ENCODE measurements at regions not wholly inside any gene's neighbourhood (a gene's known extent, or its start where the extent isn't known, plus 50 kb on each side); places are given as distances from the start of the nearest gene placed in this dataset.
"Not testable (repeated sequence)": the region's sequence is repeated elsewhere in the genome, so short reads cannot be mapped to it uniquely, and the experiment has no call there.

- Histone ChIP-seq H3K9me3 (no peaks in the 10 kb centered on the region), H3K27ac (no peak overlapping the region), H3K36me3 (no peaks in the 10 kb centered on the region), H3K4me3 (replicated peaks in 1 of 3) (no peak overlapping the region), H3K27me3 (no peaks in the 10 kb centered on the region), H3K4me1 (no peaks in the 10 kb centered on the region)
- no peak for DNase-seq
- WGBS, 2 donors = 82 to 89% methylated on average over 5 of the region's 5 CpGs
- intact Hi-C loops (cut with DNase I) = no loop called here
- TF ChIP-seq, protein P1, sequence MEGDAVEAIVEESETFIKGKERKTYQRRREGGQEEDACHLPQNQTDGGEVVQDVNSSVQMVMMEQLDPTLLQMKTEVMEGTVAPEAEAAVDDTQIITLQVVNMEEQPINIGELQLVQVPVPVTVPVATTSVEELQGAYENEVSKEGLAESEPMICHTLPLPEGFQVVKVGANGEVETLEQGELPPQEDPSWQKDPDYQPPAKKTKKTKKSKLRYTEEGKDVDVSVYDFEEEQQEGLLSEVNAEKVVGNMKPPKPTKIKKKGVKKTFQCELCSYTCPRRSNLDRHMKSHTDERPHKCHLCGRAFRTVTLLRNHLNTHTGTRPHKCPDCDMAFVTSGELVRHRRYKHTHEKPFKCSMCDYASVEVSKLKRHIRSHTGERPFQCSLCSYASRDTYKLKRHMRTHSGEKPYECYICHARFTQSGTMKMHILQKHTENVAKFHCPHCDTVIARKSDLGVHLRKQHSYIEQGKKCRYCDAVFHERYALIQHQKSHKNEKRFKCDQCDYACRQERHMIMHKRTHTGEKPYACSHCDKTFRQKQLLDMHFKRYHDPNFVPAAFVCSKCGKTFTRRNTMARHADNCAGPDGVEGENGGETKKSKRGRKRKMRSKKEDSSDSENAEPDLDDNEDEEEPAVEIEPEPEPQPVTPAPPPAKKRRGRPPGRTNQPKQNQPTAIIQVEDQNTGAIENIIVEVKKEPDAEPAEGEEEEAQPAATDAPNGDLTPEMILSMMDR (IDR thresholded peaks at IDR 0.05) = no peak
- TF ChIP-seq POLR2A (IDR thresholded peaks at IDR 0.05) = no peak
Observed at GRCh38 chr11:87719326-87720073, 455.7 kb downstream of the RAB38 start.

DNA sequence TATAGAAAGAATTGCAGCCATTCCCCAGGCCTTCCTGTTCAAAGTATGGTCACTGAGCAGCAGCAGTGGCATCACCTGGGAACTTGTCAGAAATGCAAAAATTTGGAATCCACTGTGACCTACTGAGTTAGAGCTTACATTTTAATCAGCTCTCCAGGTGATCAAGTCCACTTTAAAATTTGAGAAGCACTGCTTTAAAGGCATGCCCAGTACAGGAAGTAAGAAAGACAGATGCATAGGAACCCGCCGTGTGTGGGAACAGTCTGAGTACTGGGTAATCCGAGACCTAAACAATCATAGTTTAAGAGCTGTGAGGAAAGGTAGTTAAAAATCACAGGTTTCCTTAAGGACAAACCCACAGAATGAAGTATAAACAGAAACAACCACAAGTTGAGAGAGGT lies 462.4 kb downstream of the RAB38 start:
- Histone ChIP-seq H3K9me3 (no peaks in the 10 kb centered on the region), H3K4me3 (replicated peaks in 1 of 3) (no peak overlapping the region), H3K27me3 (no peaks in the 10 kb centered on the region), H3K36me3 (no peaks in the 10 kb centered on the region), H3K4me1 (no peaks in the 10 kb centered on the region), H3K27ac (no peak overlapping the region)
- DNase-seq = no peak
- WGBS, 2 donors = 33% methylated on average over 3 of the region's 3 CpGs
- TF ChIP-seq, protein P1 (IDR thresholded peaks at IDR 0.05) = no peak
- no peak for TF ChIP-seq POLR2A (IDR thresholded peaks at IDR 0.05)
- intact Hi-C loops (cut with DNase I) = no loop called here

DNA sequence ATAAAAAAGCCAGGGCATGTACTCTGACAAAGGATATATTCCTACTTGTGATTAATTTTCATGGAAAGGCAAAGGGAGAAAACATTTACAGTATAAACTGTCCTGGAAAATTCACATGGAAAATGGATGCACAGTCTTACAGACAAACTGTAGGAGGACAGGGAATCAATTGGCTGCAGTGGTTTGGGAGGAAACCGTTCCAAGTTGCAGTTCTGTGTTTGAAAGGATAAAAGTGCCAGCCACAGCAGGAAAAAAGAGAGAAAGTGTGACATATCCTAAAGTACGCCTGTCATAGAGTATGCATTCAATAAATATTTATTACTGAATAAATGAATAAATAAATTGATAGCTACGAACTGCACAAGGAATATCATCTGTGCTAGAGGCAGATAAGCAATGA lies 462.9 kb downstream of the RAB38 start:
- no peak overlapping the region for H3K4me3 ChIP-seq (replicated peaks in 1 of 3)
- no peak for TF ChIP-seq POLR2A (IDR thresholded peaks at IDR 0.05)
- TF ChIP-seq, protein P1 (IDR thresholded peaks at IDR 0.05) = no peak

GRCh38 chr11:87703589-87703988 lies 471.7 kb downstream of the RAB38 start:
- H3K27me3 ChIP-seq; H3K4me1 ChIP-seq; H3K36me3 ChIP-seq; H3K27ac ChIP-seq; H3K9me3 ChIP-seq; intact Hi-C loops (cut with DNase I); H3K4me3 ChIP-seq (replicated peaks in 1 of 3); DNase-seq: not testable (repeated sequence)
- WGBS, 2 donors = 84 to 86% methylated on average over 12 of the region's 12 CpGs

More for the DNA sequence above, 462.9 kb downstream of the RAB38 start:
- no peak overlapping the region for H3K27ac ChIP-seq
- no peaks in the 10 kb centered on the region for H3K9me3 ChIP-seq
- H3K27me3 ChIP-seq = no peaks in the 10 kb centered on the region
- intact Hi-C loops (cut with DNase I) = no loop called here
- H3K4me1 ChIP-seq = no peaks in the 10 kb centered on the region
- H3K36me3 ChIP-seq = no peaks in the 10 kb centered on the region
- WGBS, 2 donors = 52 to 56% methylated on average over 3 of the region's 3 CpGs
- no peak for DNase-seq

DNA sequence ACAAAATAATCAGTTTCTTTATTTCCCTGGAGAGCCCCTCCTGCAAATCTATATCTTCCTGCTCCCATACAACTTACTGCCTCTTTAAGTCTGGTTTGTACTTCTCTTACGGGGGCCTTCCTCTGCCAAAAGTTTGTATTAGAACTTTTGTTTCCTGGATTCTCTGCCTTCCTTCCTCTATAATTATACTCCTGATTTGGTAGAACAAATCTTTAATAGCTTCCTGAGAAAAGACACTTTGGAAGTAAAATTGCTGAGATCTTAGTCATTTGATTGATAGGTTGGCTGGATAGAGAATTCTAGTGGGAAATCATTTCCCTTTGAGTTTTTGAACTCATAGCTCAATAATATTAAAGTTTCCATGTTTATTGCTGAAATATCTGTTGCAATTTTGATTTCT lies 499.2 kb downstream of the RAB38 start:
- Histone ChIP-seq H3K27ac (no peak overlapping the region), H3K4me3 (replicated peaks in 1 of 3) (no peak overlapping the region), H3K27me3 (no peaks in the 10 kb centered on the region), H3K4me1 (no peaks in the 10 kb centered on the region), H3K36me3 (no peaks in the 10 kb centered on the region), H3K9me3 (no peaks in the 10 kb centered on the region)
- TF ChIP-seq POLR2A (IDR thresholded peaks at IDR 0.05) = no peak
- TF ChIP-seq, protein P1 (IDR thresholded peaks at IDR 0.05) = no peak
- intact Hi-C loops (cut with DNase I) = no loop called here
- WGBS, 2 donors = 46 to 49% methylated on average over 1 of the region's 1 CpG
- no peak for DNase-seq
